Calu3 (cell line): ENCODE measurements at regions not wholly inside any gene's neighbourhood (a gene's known extent, or its start where the extent isn't known, plus 50 kb on each side); places are given as distances from the start of the nearest gene placed in this dataset.

Source experiments
- BruUV-seq: library from RNA; stranded (reverse); fragments of 400-500 nt; replicated peaks from 2 replicates; lab custom pipeline; 2021; lab: Mats Ljungman, UMichigan
- CTCF ChIA-PET: fragments of 300-600 bp; sonication (Branson Sonifier 250); formaldehyde crosslinking; loops from one replicate; lab custom pipeline; 2022; ENCODE audit warnings: antibody characterized with exemption; lab: Charles Lee
- DNase-seq: peaks from one replicate; pipeline ENCODE4 v3.0.0; 2022
- H3K27ac Mint-ChIP-seq: one replicate; pipeline ENCODE4 v1.8.0; 2022; ENCODE audit warnings: mixed read lengths; ENCODE audit not compliant: unreplicated experiment
- H3K27me3 Mint-ChIP-seq: one replicate; pipeline ENCODE4 v1.8.0; 2022; ENCODE audit warnings: mixed read lengths; ENCODE audit not compliant: unreplicated experiment
- H3K36me3 Mint-ChIP-seq: one replicate; pipeline ENCODE4 v1.8.0; 2022; ENCODE audit warnings: mild to moderate bottlenecking, moderate library complexity, mixed read lengths; ENCODE audit not compliant: insufficient read depth, unreplicated experiment
- H3K4me1 Mint-ChIP-seq: one replicate; pipeline ENCODE4 v1.8.0; 2022; ENCODE audit warnings: mild to moderate bottlenecking, low read depth, mixed read lengths; ENCODE audit not compliant: unreplicated experiment
- H3K4me3 Mint-ChIP-seq: one replicate; pipeline ENCODE4 v1.8.0; 2022; ENCODE audit warnings: mild to moderate bottlenecking, low read depth, moderate library complexity, mixed read lengths; ENCODE audit not compliant: unreplicated experiment
- H3K9me3 Mint-ChIP-seq: one replicate; pipeline ENCODE4 v1.8.0; 2022; ENCODE audit warnings: low read depth, mixed read lengths; ENCODE audit not compliant: unreplicated experiment
- CTCF ChIP-seq: fragments of 200-600 bp; IDR thresholded peaks from one replicate; pipeline ENCODE4 v1.8.0; 2022; ENCODE audit warnings: antibody characterized with exemption; ENCODE audit not compliant: unreplicated experiment
- intact Hi-C: fragments of 100-400 bp; cut with micrococcal nuclease; formaldehyde crosslinking; loops from one replicate; pipeline ENCODE4 v1.10.0; 2022; ENCODE audit not compliant: unreplicated experiment

DNA sequence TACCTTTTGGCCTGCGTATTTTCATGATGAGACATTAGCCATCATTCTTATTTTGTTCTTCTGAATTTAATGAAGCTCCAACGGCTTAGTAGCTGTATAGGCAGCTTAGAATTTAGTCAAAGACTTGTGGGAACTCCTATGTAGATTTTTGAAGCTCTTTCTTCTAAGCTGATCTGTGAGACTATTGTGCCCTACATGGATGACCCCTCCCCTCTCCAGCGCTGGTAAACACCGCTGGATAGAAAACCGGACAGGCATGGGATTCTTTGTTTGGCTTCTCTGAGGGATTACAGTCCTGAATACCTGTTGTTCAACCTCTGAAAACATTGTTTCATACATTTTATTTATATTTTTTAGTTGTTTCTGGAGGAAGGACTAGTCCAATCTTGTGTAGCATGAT, 1353.4 kb downstream of the GRIK2 start:
- Mint-ChIP-seq H3K27ac (no peak overlapping the region), H3K4me1 (no peaks in the 10 kb centered on the region), H3K4me3 (no peak overlapping the region), H3K36me3 (no peaks in the 10 kb centered on the region), H3K9me3 (no peaks in the 10 kb centered on the region), H3K27me3 (no peaks in the 10 kb centered on the region)
- CTCF ChIA-PET = no interaction called here
- TF ChIP-seq CTCF = no peak
- no peak for DNase-seq
- no TSS peak for BruUV-seq
- intact Hi-C loops = no loop called here

GRCh38 chr6:102742754-102743356, 1349.3 kb downstream of the GRIK2 start:
- Mint-ChIP-seq H3K27me3 (no peaks in the 10 kb centered on the region), H3K9me3 (no peaks in the 10 kb centered on the region), H3K36me3 (no peaks in the 10 kb centered on the region), H3K4me3 (no peak overlapping the region), H3K27ac (no peak overlapping the region), H3K4me1 (no peaks in the 10 kb centered on the region)
- no peak for TF ChIP-seq CTCF
- intact Hi-C loops = no loop called here
- DNase-seq = no peak
- CTCF ChIA-PET = no interaction called here
- BruUV-seq = no TSS peak

GRCh38 chr6:102742028-102742427, 1348.5 kb downstream of the GRIK2 start:
- BruUV-seq = no TSS peak
- no peaks in the 10 kb centered on the region for H3K27me3 Mint-ChIP-seq
- no peak overlapping the region for H3K4me3 Mint-ChIP-seq
- no peaks in the 10 kb centered on the region for H3K36me3 Mint-ChIP-seq
- CTCF ChIA-PET = interaction anchor here (0.6 kb wide), 1 partner anchor 1945 kb away, joined by 5 read pairs; no protein-coding TSS in a partner anchor
- peaks cover 4% of the 10 kb centered on the region for H3K4me1 Mint-ChIP-seq
- no peaks in the 10 kb centered on the region for H3K9me3 Mint-ChIP-seq
- H3K27ac Mint-ChIP-seq = no peak overlapping the region
- intact Hi-C loops = no loop called here
- TF ChIP-seq CTCF = no peak
- DNase-seq = no peak

- no peak for DNase-seq
- H3K36me3 Mint-ChIP-seq = no peaks in the 10 kb centered on the region
- BruUV-seq = no TSS peak
- no peak overlapping the region for H3K4me3 Mint-ChIP-seq
- H3K27ac Mint-ChIP-seq = no peak overlapping the region
- CTCF ChIA-PET = interaction anchor here (0.5 to 0.7 kb wide), 2 partner anchors 12 to 27 kb away, joined by 3 read pairs; no protein-coding TSS in a partner anchor
- H3K4me1 Mint-ChIP-seq = peaks cover 12% of the 10 kb centered on the region
- peaks cover 5% of the 10 kb centered on the region for H3K9me3 Mint-ChIP-seq
- TF ChIP-seq CTCF = no peak
- intact Hi-C loops = no loop called here
- H3K27me3 Mint-ChIP-seq = no peaks in the 10 kb centered on the region
Observed at GRCh38 chr6:102736941-102737368, 1343.4 kb downstream of the GRIK2 start.
